ENCODE measurements at regions not wholly inside any gene's neighbourhood (a gene's known extent, or its start where the extent isn't known, plus 50 kb on each side); places are given as distances from the start of the nearest gene placed in this dataset.

DNA sequence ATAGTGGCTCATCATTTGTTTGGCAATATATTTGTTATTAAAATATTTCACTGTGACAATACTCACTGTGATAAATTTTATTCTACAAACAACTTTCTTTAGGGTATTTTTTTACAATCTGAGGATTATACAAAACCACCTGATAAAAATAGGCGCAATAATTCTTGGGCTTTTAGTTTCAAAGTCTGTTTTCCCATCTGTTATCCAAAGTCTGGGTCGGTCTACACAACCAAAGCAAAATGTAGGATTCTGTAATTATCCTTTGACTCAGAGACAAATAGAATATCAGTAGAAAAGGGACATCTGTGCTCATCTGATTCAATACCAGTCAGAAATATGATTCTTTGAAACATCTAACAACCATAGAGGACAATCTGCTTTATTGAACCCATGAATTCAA lies 271.8 kb upstream of the AMIGO2 start:
- H3K4me3 ChIP-seq (ENCODE audit: low read length) = no peak overlapping the region
- no peaks in the 10 kb centered on the region for H3K79me2 ChIP-seq (ENCODE audit: low read length)
- ATAC-seq (no peak), DNase-seq (no peak)
- H3K9me2 ChIP-seq (replicated peaks; ENCODE audit: low read length) = no peaks in the 10 kb centered on the region
- POLR2A ChIA-PET (ENCODE audit: unreplicated experiment) = no interaction called here
- no peaks in the 10 kb centered on the region for H3K27me3 ChIP-seq (ENCODE audit: low read length)
- H3K9me3 ChIP-seq (ENCODE audit: low read length) = no peaks in the 10 kb centered on the region
- no peak for TF ChIP-seq EZH2 (IDR thresholded peaks at IDR 0.05; ENCODE audit: low read length, unreplicated experiment)
- TF ChIP-seq, protein P1, sequence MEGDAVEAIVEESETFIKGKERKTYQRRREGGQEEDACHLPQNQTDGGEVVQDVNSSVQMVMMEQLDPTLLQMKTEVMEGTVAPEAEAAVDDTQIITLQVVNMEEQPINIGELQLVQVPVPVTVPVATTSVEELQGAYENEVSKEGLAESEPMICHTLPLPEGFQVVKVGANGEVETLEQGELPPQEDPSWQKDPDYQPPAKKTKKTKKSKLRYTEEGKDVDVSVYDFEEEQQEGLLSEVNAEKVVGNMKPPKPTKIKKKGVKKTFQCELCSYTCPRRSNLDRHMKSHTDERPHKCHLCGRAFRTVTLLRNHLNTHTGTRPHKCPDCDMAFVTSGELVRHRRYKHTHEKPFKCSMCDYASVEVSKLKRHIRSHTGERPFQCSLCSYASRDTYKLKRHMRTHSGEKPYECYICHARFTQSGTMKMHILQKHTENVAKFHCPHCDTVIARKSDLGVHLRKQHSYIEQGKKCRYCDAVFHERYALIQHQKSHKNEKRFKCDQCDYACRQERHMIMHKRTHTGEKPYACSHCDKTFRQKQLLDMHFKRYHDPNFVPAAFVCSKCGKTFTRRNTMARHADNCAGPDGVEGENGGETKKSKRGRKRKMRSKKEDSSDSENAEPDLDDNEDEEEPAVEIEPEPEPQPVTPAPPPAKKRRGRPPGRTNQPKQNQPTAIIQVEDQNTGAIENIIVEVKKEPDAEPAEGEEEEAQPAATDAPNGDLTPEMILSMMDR (conservative IDR thresholded peaks at IDR 0.05; ENCODE audit: low read depth, low read length) = no peak
- no peak for TF ChIP-seq EZH2phosphoT487 (IDR thresholded peaks at IDR 0.05; ENCODE audit: borderline replicate concordance, low read length)
- intact Hi-C loops (cut with micrococcal nuclease) = no loop called here
- no peak overlapping the region for H3K4me2 ChIP-seq (ENCODE audit: low read length)
- CTCF ChIA-PET = no interaction called here
- no peak overlapping the region for H2AFZ ChIP-seq (ENCODE audit: low read length)
- no peaks in the 10 kb centered on the region for H3K36me3 ChIP-seq (ENCODE audit: low read depth, low read length)
- no peaks in the 10 kb centered on the region for H3F3A ChIP-seq (ENCODE audit: low read length, unreplicated experiment)
- no peak overlapping the region for H3K27ac ChIP-seq (ENCODE audit: low read length)
- H4K20me1 ChIP-seq (ENCODE audit: low read length) = no peaks in the 10 kb centered on the region
- BruUV-seq (replicated peaks) = no TSS peak
- H3K4me1 ChIP-seq (ENCODE audit: insufficient read depth, low read length) = peaks cover 3% of the 10 kb centered on the region; the same call in 1 of the 2 replicates
- H3K9ac ChIP-seq (ENCODE audit: low read length) = no peak overlapping the region

DNA sequence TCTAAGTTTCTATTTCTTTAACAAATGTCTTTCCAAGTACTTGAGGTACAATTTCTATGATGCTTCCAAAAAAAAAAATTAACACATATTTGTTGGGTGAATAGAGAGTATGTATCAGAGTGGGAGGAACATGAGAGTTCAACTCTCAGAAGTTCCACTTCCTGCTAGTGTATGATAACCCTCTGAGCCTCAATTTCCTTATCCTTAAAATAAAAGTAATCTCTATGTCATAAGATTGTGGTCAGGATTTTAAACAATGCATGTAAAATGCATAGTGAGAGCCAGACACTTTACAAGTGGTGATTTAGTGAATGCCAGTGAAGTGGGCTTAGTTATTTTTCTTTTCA lies 270.3 kb upstream of the AMIGO2 start:
- Histone ChIP-seq H3K27ac (ENCODE audit: low read length) (no peak overlapping the region), H3K27me3 (ENCODE audit: low read length) (no peaks in the 10 kb centered on the region), H3K9ac (ENCODE audit: low read length) (no peak overlapping the region), H3K4me1 (ENCODE audit: insufficient read depth, low read length) (peaks cover 3% of the 10 kb centered on the region; the same call in 1 of the 2 replicates), H4K20me1 (ENCODE audit: low read length) (no peaks in the 10 kb centered on the region), H3K9me2 (replicated peaks; ENCODE audit: low read length) (no peaks in the 10 kb centered on the region), H3K9me3 (ENCODE audit: low read length) (no peaks in the 10 kb centered on the region), H3F3A (ENCODE audit: low read length, unreplicated experiment) (no peaks in the 10 kb centered on the region), H3K4me2 (ENCODE audit: low read length) (no peak overlapping the region), H3K4me3 (ENCODE audit: low read length) (no peak overlapping the region), H3K36me3 (ENCODE audit: low read depth, low read length) (no peaks in the 10 kb centered on the region), H3K79me2 (ENCODE audit: low read length) (no peaks in the 10 kb centered on the region), H2AFZ (ENCODE audit: low read length) (no peak overlapping the region)
- intact Hi-C loops (cut with micrococcal nuclease) = no loop called here
- POLR2A ChIA-PET (ENCODE audit: unreplicated experiment) = no interaction called here
- BruUV-seq (replicated peaks) = no TSS peak
- TF ChIP-seq EZH2 (IDR thresholded peaks at IDR 0.05; ENCODE audit: low read length, unreplicated experiment) (no peak), EZH2phosphoT487 (IDR thresholded peaks at IDR 0.05; ENCODE audit: borderline replicate concordance, low read length) (no peak)
- TF ChIP-seq, protein P1 (conservative IDR thresholded peaks at IDR 0.05; ENCODE audit: low read depth, low read length) = no peak
- CTCF ChIA-PET = no interaction called here
- no peak for DNase-seq
- no peak for ATAC-seq

DNA sequence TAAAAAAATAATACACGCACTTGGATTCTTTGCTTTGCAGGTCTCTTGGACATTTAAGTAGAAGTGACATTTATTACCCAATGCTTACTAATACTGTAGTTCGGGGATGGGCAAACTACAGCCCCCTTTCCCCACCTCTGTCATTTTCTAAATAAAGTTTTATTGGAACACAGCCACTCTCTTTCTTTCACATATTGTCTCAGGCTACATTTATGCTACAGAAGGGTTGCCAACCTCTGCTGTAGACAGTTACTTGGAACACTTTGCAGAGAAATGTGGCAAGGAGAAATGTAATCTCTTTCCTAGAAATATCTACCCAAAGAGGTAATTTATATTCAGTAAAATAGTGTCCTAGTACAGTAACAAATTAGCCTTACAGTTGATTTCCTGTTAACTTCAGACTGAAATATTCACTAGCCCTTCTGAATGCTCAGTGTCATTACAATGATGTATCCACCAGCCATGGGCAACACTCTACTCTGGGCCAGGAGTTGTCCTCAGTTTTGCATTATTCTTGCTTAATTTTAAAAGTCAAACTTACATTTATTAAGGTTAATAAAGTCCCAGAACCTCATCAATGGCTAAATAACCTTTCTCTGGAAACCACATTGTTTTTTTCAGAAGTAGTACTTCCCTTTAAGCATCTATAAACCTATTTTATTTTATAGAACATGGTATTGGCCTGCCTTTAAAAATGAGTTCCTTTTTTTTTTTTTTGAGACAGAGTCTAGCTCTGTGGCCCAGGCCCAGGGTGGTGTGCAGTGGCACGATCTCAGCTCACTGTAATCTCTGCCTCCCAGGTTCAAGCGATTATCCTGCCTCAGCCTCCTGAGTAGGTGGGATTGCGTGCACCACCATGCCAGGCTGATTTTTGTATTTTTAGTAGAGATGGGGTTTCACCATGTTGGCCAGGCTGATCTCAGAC lies 269.6 kb upstream of the AMIGO2 start:
- intact Hi-C loops (cut with micrococcal nuclease) = no loop called here
- Histone ChIP-seq H3K27ac (ENCODE audit: low read length) (no peak overlapping the region), H3K4me1 (ENCODE audit: insufficient read depth, low read length) (peaks cover 3% of the 10 kb centered on the region; the same call in 1 of the 2 replicates), H3K79me2 (ENCODE audit: low read length) (no peaks in the 10 kb centered on the region), H3K9ac (ENCODE audit: low read length) (no peak overlapping the region), H3F3A (ENCODE audit: low read length, unreplicated experiment) (no peaks in the 10 kb centered on the region), H3K9me2 (replicated peaks; ENCODE audit: low read length) (no peaks in the 10 kb centered on the region), H3K4me3 (ENCODE audit: low read length) (no peak overlapping the region), H3K27me3 (ENCODE audit: low read length) (no peaks in the 10 kb centered on the region), H3K4me2 (ENCODE audit: low read length) (no peak overlapping the region), H3K36me3 (ENCODE audit: low read depth, low read length) (no peaks in the 10 kb centered on the region), H3K9me3 (ENCODE audit: low read length) (no peaks in the 10 kb centered on the region), H2AFZ (ENCODE audit: low read length) (no peak overlapping the region), H4K20me1 (ENCODE audit: low read length) (no peaks in the 10 kb centered on the region)
- CTCF ChIA-PET = no interaction called here
- TF ChIP-seq EZH2phosphoT487 (IDR thresholded peaks at IDR 0.05; ENCODE audit: borderline replicate concordance, low read length) = no peak
- TF ChIP-seq EZH2 (IDR thresholded peaks at IDR 0.05; ENCODE audit: low read length, unreplicated experiment) = no peak
- TF ChIP-seq, protein P1 (conservative IDR thresholded peaks at IDR 0.05; ENCODE audit: low read depth, low read length) = no peak
- DNase-seq (no peak), ATAC-seq (no peak)
- no TSS peak for BruUV-seq (replicated peaks)
- POLR2A ChIA-PET (ENCODE audit: unreplicated experiment) = no interaction called here

Data from PC-3 (cell line).